Activated CD4-positive, alpha-beta T cell treated with anti-CD3 and anti-CD28 coated beads, Interleukin-2, amount 10 ng/mL, durations not matched to agents 7 days and 5 days (primary cell): ENCODE measurements at regions not wholly inside any gene's neighbourhood (a gene's known extent, or its start where the extent isn't known, plus 50 kb on each side); places are given as distances from the start of the nearest gene placed in this dataset.

Source experiments
- CTCF ChIA-PET: fragments of 350-600 bp; sonication (Branson Sonifier 250); formaldehyde crosslinking; loops from one replicate; lab custom pipeline; 2021; ENCODE audit warnings: antibody characterized with exemption; lab: Charles Lee
- POLR2A ChIA-PET: fragments of 350-600 bp; sonication (Branson Sonifier 250); formaldehyde crosslinking; loops from one replicate; lab custom pipeline; 2021; ENCODE audit warnings: antibody characterized with exemption; lab: Charles Lee
- DNase-seq: peaks from one replicate; pipeline ENCODE4 v3.0.0-alpha.2; 2020
- H3K27ac Mint-ChIP-seq: one replicate; pipeline ENCODE4 v1.8.0; 2021; ENCODE audit warnings: mild to moderate bottlenecking, moderate library complexity, mixed read lengths
- H3K27me3 Mint-ChIP-seq: one replicate; pipeline ENCODE4 v1.8.0; 2021; ENCODE audit warnings: mixed read lengths
- H3K36me3 Mint-ChIP-seq: one replicate; pipeline ENCODE4 v1.8.0; 2021; ENCODE audit warnings: low read depth, mixed read lengths
- H3K4me1 Mint-ChIP-seq: one replicate; pipeline ENCODE4 v1.8.0; 2021; ENCODE audit warnings: mixed read lengths
- H3K4me3 Mint-ChIP-seq: one replicate; pipeline ENCODE4 v1.8.0; 2021; ENCODE audit warnings: mild to moderate bottlenecking, moderate library complexity, mixed read lengths
- H3K9me3 Mint-ChIP-seq: one replicate; pipeline ENCODE4 v1.8.0; 2021; ENCODE audit warnings: mixed read lengths

- ChIA-PET CTCF (no interaction called here), POLR2A (no interaction called here)
- Mint-ChIP-seq H3K9me3 (no peaks in the 10 kb centered on the region), H3K36me3 (no peaks in the 10 kb centered on the region), H3K4me3 (no peak overlapping the region), H3K4me1 (peaks cover 3% of the 10 kb centered on the region), H3K27ac (no peak overlapping the region), H3K27me3 (peaks cover 32% of the 10 kb centered on the region)
- no peak for DNase-seq
These were observed 391.9 kb downstream of the TMEM182 start for GRCh38 chr2:103153580-103154284.

- Mint-ChIP-seq H3K27ac (no peak overlapping the region), H3K36me3 (no peaks in the 10 kb centered on the region), H3K4me3 (no peak overlapping the region), H3K9me3 (no peaks in the 10 kb centered on the region), H3K4me1 (peaks cover 3% of the 10 kb centered on the region), H3K27me3 (peaks cover 40% of the 10 kb centered on the region)
- CTCF ChIA-PET: no interaction called here
- no peak for DNase-seq
- POLR2A ChIA-PET: no interaction called here
These were observed 393.5 kb downstream of the TMEM182 start for GRCh38 chr2:103155308-103155707.

- CTCF ChIA-PET: no interaction called here
- H3K4me1 Mint-ChIP-seq: no peaks in the 10 kb centered on the region
- no peaks in the 10 kb centered on the region for H3K36me3 Mint-ChIP-seq
- POLR2A ChIA-PET: no interaction called here
- H3K27ac Mint-ChIP-seq: no peak overlapping the region
- H3K27me3 Mint-ChIP-seq: peaks cover 31% of the 10 kb centered on the region
- H3K4me3 Mint-ChIP-seq: no peak overlapping the region
- H3K9me3 Mint-ChIP-seq: no peaks in the 10 kb centered on the region
- no peak for DNase-seq
These were observed 397.2 kb downstream of the TMEM182 start for GRCh38 chr2:103159018-103159417.

- Mint-ChIP-seq H3K27me3 (peaks cover 13% of the 10 kb centered on the region), H3K4me1 (no peaks in the 10 kb centered on the region), H3K27ac (no peak overlapping the region), H3K4me3 (no peak overlapping the region), H3K9me3 (no peaks in the 10 kb centered on the region), H3K36me3 (no peaks in the 10 kb centered on the region)
- ChIA-PET CTCF (interaction anchor here (1.0 kb wide), 1 partner anchor 8 kb away, joined by 3 read pairs; no protein-coding TSS in a partner anchor), POLR2A (no interaction called here)
- DNase-seq: peak; percentile 22
These were observed 399.8 kb downstream of the TMEM182 start for GRCh38 chr2:103161456-103162289.

- H3K4me3 Mint-ChIP-seq: no peak overlapping the region
- no peaks in the 10 kb centered on the region for H3K9me3 Mint-ChIP-seq
- no peaks in the 10 kb centered on the region for H3K36me3 Mint-ChIP-seq
- H3K4me1 Mint-ChIP-seq: no peaks in the 10 kb centered on the region
- no peak overlapping the region for H3K27ac Mint-ChIP-seq
- ChIA-PET POLR2A (no interaction called here), CTCF (no interaction called here)
- DNase-seq: no peak
- peaks cover 2% of the 10 kb centered on the region for H3K27me3 Mint-ChIP-seq
These were observed 402.9 kb downstream of the TMEM182 start for GRCh38 chr2:103164748-103165147.

GRCh38 chr2:103165836-103166235 is 404.0 kb downstream of the TMEM182 start:
- no peaks in the 10 kb centered on the region for H3K27me3 Mint-ChIP-seq
- no peaks in the 10 kb centered on the region for H3K36me3 Mint-ChIP-seq
- no peak overlapping the region for H3K27ac Mint-ChIP-seq
- ChIA-PET POLR2A (no interaction called here), CTCF (no interaction called here)
- no peaks in the 10 kb centered on the region for H3K9me3 Mint-ChIP-seq
- H3K4me3 Mint-ChIP-seq: no peak overlapping the region
- DNase-seq: no peak
- no peaks in the 10 kb centered on the region for H3K4me1 Mint-ChIP-seq

GRCh38 chr2:103166456-103167324 is 404.9 kb downstream of the TMEM182 start:
- H3K36me3 Mint-ChIP-seq: no peaks in the 10 kb centered on the region
- no peaks in the 10 kb centered on the region for H3K9me3 Mint-ChIP-seq
- CTCF ChIA-PET: no interaction called here
- no peaks in the 10 kb centered on the region for H3K4me1 Mint-ChIP-seq
- H3K4me3 Mint-ChIP-seq: no peak overlapping the region
- no peak overlapping the region for H3K27ac Mint-ChIP-seq
- POLR2A ChIA-PET: no interaction called here
- no peaks in the 10 kb centered on the region for H3K27me3 Mint-ChIP-seq
- no peak for DNase-seq

- CTCF ChIA-PET: no interaction called here
- Mint-ChIP-seq H3K36me3 (no peaks in the 10 kb centered on the region), H3K4me3 (no peak overlapping the region), H3K9me3 (no peaks in the 10 kb centered on the region), H3K27ac (no peak overlapping the region), H3K27me3 (no peaks in the 10 kb centered on the region), H3K4me1 (no peaks in the 10 kb centered on the region)
- POLR2A ChIA-PET: no interaction called here
- DNase-seq: no peak
These were observed 405.8 kb downstream of the TMEM182 start for GRCh38 chr2:103167599-103167998.

- Mint-ChIP-seq H3K4me1 (no peaks in the 10 kb centered on the region), H3K36me3 (no peaks in the 10 kb centered on the region), H3K27me3 (no peaks in the 10 kb centered on the region), H3K27ac (no peak overlapping the region), H3K4me3 (no peak overlapping the region), H3K9me3 (no peaks in the 10 kb centered on the region)
- POLR2A ChIA-PET: no interaction called here
- CTCF ChIA-PET: interaction anchor here (1.2 kb wide), 1 partner anchor 8 kb away, joined by 3 read pairs; no protein-coding TSS in a partner anchor
- DNase-seq: no peak
These were observed 408.0 kb downstream of the TMEM182 start for GRCh38 chr2:103169861-103170260.

GRCh38 chr2:103172821-103173220 is 411.0 kb downstream of the TMEM182 start:
- H3K4me1 Mint-ChIP-seq: no peaks in the 10 kb centered on the region
- DNase-seq: no peak
- no peaks in the 10 kb centered on the region for H3K9me3 Mint-ChIP-seq
- H3K4me3 Mint-ChIP-seq: no peak overlapping the region
- ChIA-PET CTCF (no interaction called here), POLR2A (no interaction called here)
- H3K27ac Mint-ChIP-seq: no peak overlapping the region
- peaks cover 3% of the 10 kb centered on the region for H3K27me3 Mint-ChIP-seq
- H3K36me3 Mint-ChIP-seq: no peaks in the 10 kb centered on the region

GRCh38 chr2:103174711-103175110 is 412.9 kb downstream of the TMEM182 start:
- Mint-ChIP-seq H3K9me3 (no peaks in the 10 kb centered on the region), H3K4me1 (no peaks in the 10 kb centered on the region), H3K27me3 (peaks cover 3% of the 10 kb centered on the region), H3K4me3 (no peak overlapping the region), H3K27ac (no peak overlapping the region), H3K36me3 (no peaks in the 10 kb centered on the region)
- no peak for DNase-seq
- POLR2A ChIA-PET: no interaction called here
- CTCF ChIA-PET: no interaction called here

- no peaks in the 10 kb centered on the region for H3K4me1 Mint-ChIP-seq
- no peak overlapping the region for H3K27ac Mint-ChIP-seq
- ChIA-PET POLR2A (no interaction called here), CTCF (no interaction called here)
- H3K4me3 Mint-ChIP-seq: no peak overlapping the region
- DNase-seq: no peak
- no peaks in the 10 kb centered on the region for H3K36me3 Mint-ChIP-seq
- peaks cover 3% of the 10 kb centered on the region for H3K27me3 Mint-ChIP-seq
- H3K9me3 Mint-ChIP-seq: no peaks in the 10 kb centered on the region
These were observed 414.6 kb downstream of the TMEM182 start for GRCh38 chr2:103176294-103176915.
